ENCODE measurements at regions not wholly inside any gene's neighbourhood (a gene's known extent, or its start where the extent isn't known, plus 50 kb on each side); places are given as distances from the start of the nearest gene placed in this dataset.

GRCh38 chr12:69115951-69116350, 123.4 kb upstream of the CPSF6 start:
- Histone ChIP-seq H3K9me2 (ENCODE audit: insufficient read depth, low read length) (no peaks in the 10 kb centered on the region), H3K4me1 (ENCODE audit: insufficient read depth, low read length, poor library complexity, severe bottlenecking) (no peaks in the 10 kb centered on the region), H3K27ac (ENCODE audit: low read depth, low read length, poor library complexity, severe bottlenecking) (no peak overlapping the region), H3K4me3 (ENCODE audit: low read depth, low read length, poor library complexity, severe bottlenecking) (no peak overlapping the region), H4K20me1 (ENCODE audit: insufficient read depth, low read length) (no peaks in the 10 kb centered on the region), H3K36me3 (ENCODE audit: insufficient read depth, low read length) (no peaks in the 10 kb centered on the region), H3K9me3 (ENCODE audit: low read length) (no peaks in the 10 kb centered on the region), H3K79me2 (ENCODE audit: insufficient read depth, low read depth, low read length) (no peaks in the 10 kb centered on the region), H3K4me2 (ENCODE audit: low read length) (no peak overlapping the region), H2AFZ (ENCODE audit: low read length) (no peak overlapping the region)
- ChIA-PET POLR2A (no interaction called here), CTCF (ENCODE audit: unreplicated experiment) (no interaction called here)
- intact Hi-C loops (cut with micrococcal nuclease; ENCODE audit: unreplicated experiment) = no loop called here
- no peak for TF ChIP-seq CTCF (conservative IDR thresholded peaks at IDR 0.05; ENCODE audit: low read length)
- no peak for DNase-seq (ENCODE audit: low spot score)
- no TSS peak for BruUV-seq (replicated peaks)

- DNase-seq (ENCODE audit: low spot score) = no peak
- H2AFZ ChIP-seq (ENCODE audit: low read length) = no peak overlapping the region
- H3K27ac ChIP-seq (ENCODE audit: low read depth, low read length, poor library complexity, severe bottlenecking) = no peak overlapping the region
- H3K36me3 ChIP-seq (ENCODE audit: insufficient read depth, low read length) = no peaks in the 10 kb centered on the region
- TF ChIP-seq CTCF (conservative IDR thresholded peaks at IDR 0.05; ENCODE audit: low read length) = no peak
- no peak for TF ChIP-seq EZH2phosphoT487 (IDR thresholded peaks at IDR 0.05; ENCODE audit: borderline replicate concordance, low read depth, low read length)
- no peaks in the 10 kb centered on the region for H3K9me2 ChIP-seq (ENCODE audit: insufficient read depth, low read length)
- no peaks in the 10 kb centered on the region for H4K20me1 ChIP-seq (ENCODE audit: insufficient read depth, low read length)
- ChIA-PET POLR2A (interaction anchor here (1.6 kb wide), 1 partner anchor 13 kb away, joined by 4 read pairs; no protein-coding TSS in a partner anchor), CTCF (ENCODE audit: unreplicated experiment) (no interaction called here)
- BruUV-seq (replicated peaks) = no TSS peak
- no peaks in the 10 kb centered on the region for H3K4me1 ChIP-seq (ENCODE audit: insufficient read depth, low read length, poor library complexity, severe bottlenecking)
- H3K79me2 ChIP-seq (ENCODE audit: insufficient read depth, low read depth, low read length) = no peaks in the 10 kb centered on the region
- intact Hi-C loops (cut with micrococcal nuclease; ENCODE audit: unreplicated experiment) = no loop called here
- no peak overlapping the region for H3K4me2 ChIP-seq (ENCODE audit: low read length)
- H3K4me3 ChIP-seq (ENCODE audit: low read depth, low read length, poor library complexity, severe bottlenecking) = no peak overlapping the region
- H3K9me3 ChIP-seq (ENCODE audit: low read length) = no peaks in the 10 kb centered on the region
These were observed 121.7 kb upstream of the CPSF6 start for GRCh38 chr12:69117566-69118266.

GRCh38 chr12:69118516-69118915, 120.9 kb upstream of the CPSF6 start:
- POLR2A ChIA-PET = interaction anchor here (0.5 to 1.6 kb wide), 2 partner anchors 14 to 24 kb away, joined by 3 to 4 read pairs; no protein-coding TSS in a partner anchor
- TF ChIP-seq EZH2phosphoT487 (IDR thresholded peaks at IDR 0.05; ENCODE audit: borderline replicate concordance, low read depth, low read length) = no peak
- TF ChIP-seq CTCF (conservative IDR thresholded peaks at IDR 0.05; ENCODE audit: low read length) = no peak
- CTCF ChIA-PET (ENCODE audit: unreplicated experiment) = no interaction called here
- H3K79me2 ChIP-seq (ENCODE audit: insufficient read depth, low read depth, low read length) = no peaks in the 10 kb centered on the region
- H3K9me2 ChIP-seq (ENCODE audit: insufficient read depth, low read length) = no peaks in the 10 kb centered on the region
- no peaks in the 10 kb centered on the region for H3K36me3 ChIP-seq (ENCODE audit: insufficient read depth, low read length)
- H3K9me3 ChIP-seq (ENCODE audit: low read length) = no peaks in the 10 kb centered on the region
- no peak overlapping the region for H2AFZ ChIP-seq (ENCODE audit: low read length)
- intact Hi-C loops (cut with micrococcal nuclease; ENCODE audit: unreplicated experiment) = no loop called here
- no peak for DNase-seq (ENCODE audit: low spot score)
- H3K4me1 ChIP-seq (ENCODE audit: insufficient read depth, low read length, poor library complexity, severe bottlenecking) = no peaks in the 10 kb centered on the region
- H3K4me2 ChIP-seq (ENCODE audit: low read length) = no peak overlapping the region
- no TSS peak for BruUV-seq (replicated peaks)
- H4K20me1 ChIP-seq (ENCODE audit: insufficient read depth, low read length) = no peaks in the 10 kb centered on the region
- no peak overlapping the region for H3K27ac ChIP-seq (ENCODE audit: low read depth, low read length, poor library complexity, severe bottlenecking)
- no peak overlapping the region for H3K4me3 ChIP-seq (ENCODE audit: low read depth, low read length, poor library complexity, severe bottlenecking)
